ENCODE measurements at regions not wholly inside any gene's neighbourhood (a gene's known extent, or its start where the extent isn't known, plus 50 kb on each side); places are given as distances from the start of the nearest gene placed in this dataset.

GRCh38 chr9:81289622-81290021 is 399.7 kb downstream of the TLE1 start:
- Mint-ChIP-seq H3K4me3 (no peak overlapping the region), H3K36me3 (no peaks in the 10 kb centered on the region), H3K27me3 (peaks cover 0 to 12% (median 2%) of the 10 kb centered on the region in 5 donors), H3K4me1 (no peaks in the 10 kb centered on the region), H3K9me3 (peaks cover 5 to 51% (median 12%) of the 10 kb centered on the region in 9 donors), H3K27ac (no peak overlapping the region)
- DNase-seq: no peak
- ATAC-seq: no peak
- POLR2A ChIA-PET: no interaction called here

- POLR2A ChIA-PET: no interaction called here
- Mint-ChIP-seq H3K4me1 (no peaks in the 10 kb centered on the region), H3K27ac (no peak overlapping the region), H3K4me3 (no peak overlapping the region), H3K27me3 (no peaks in the 10 kb centered on the region), H3K36me3 (no peaks in the 10 kb centered on the region), H3K9me3 (peaks cover 0 to 30% (median 6%) of the 10 kb centered on the region in 9 donors)
- no peak for DNase-seq
- ATAC-seq: no peak
Measured at GRCh38 chr9:81268048-81268447, 421.3 kb downstream of the TLE1 start.

- POLR2A ChIA-PET: no interaction called here
- Mint-ChIP-seq H3K9me3 (peaks cover 0 to 30% (median 8%) of the 10 kb centered on the region in 9 donors), H3K4me3 (no peak overlapping the region), H3K36me3 (no peaks in the 10 kb centered on the region), H3K27me3 (no peaks in the 10 kb centered on the region), H3K27ac (no peak overlapping the region), H3K4me1 (no peaks in the 10 kb centered on the region)
- ATAC-seq (no peak), DNase-seq (no peak)
Measured at GRCh38 chr9:81266674-81267073, 422.7 kb downstream of the TLE1 start.

- Mint-ChIP-seq H3K4me1 (no peaks in the 10 kb centered on the region), H3K9me3 (peaks cover 0 to 36% (median 10%) of the 10 kb centered on the region in 9 donors), H3K36me3 (no peaks in the 10 kb centered on the region), H3K27ac (no peak overlapping the region), H3K27me3 (peaks cover 0 to 4% (median 0%) of the 10 kb centered on the region in 5 donors), H3K4me3 (no peak overlapping the region)
- ATAC-seq (no peak), DNase-seq (no peak)
- POLR2A ChIA-PET: no interaction called here
Measured at GRCh38 chr9:81266086-81266485, 423.3 kb downstream of the TLE1 start.

- no peaks in the 10 kb centered on the region for H3K36me3 Mint-ChIP-seq
- H3K4me3 Mint-ChIP-seq: no peak overlapping the region
- peaks cover 0 to 30% (median 11%) of the 10 kb centered on the region in 9 donors for H3K9me3 Mint-ChIP-seq
- ATAC-seq: no peak
- no peak for DNase-seq
- no peaks in the 10 kb centered on the region for H3K4me1 Mint-ChIP-seq
- H3K27me3 Mint-ChIP-seq: peaks cover 0 to 7% (median 0%) of the 10 kb centered on the region in 5 donors
- no peak overlapping the region for H3K27ac Mint-ChIP-seq
- POLR2A ChIA-PET: no interaction called here
Measured at GRCh38 chr9:81264516-81264915, 424.8 kb downstream of the TLE1 start.

- H3K4me3 Mint-ChIP-seq: no peak overlapping the region
- peaks cover 0 to 24% (median 9%) of the 10 kb centered on the region in 9 donors for H3K9me3 Mint-ChIP-seq
- ATAC-seq (no peak), DNase-seq (no peak)
- POLR2A ChIA-PET: no interaction called here
- H3K27ac Mint-ChIP-seq: no peak overlapping the region
- no peaks in the 10 kb centered on the region for H3K36me3 Mint-ChIP-seq
- H3K27me3 Mint-ChIP-seq: peaks cover 0 to 7% (median 0%) of the 10 kb centered on the region in 5 donors
- H3K4me1 Mint-ChIP-seq: no peaks in the 10 kb centered on the region
Measured at GRCh38 chr9:81259896-81260295, 429.5 kb downstream of the TLE1 start.

GRCh38 chr9:81256368-81256767 is 433.0 kb downstream of the TLE1 start:
- POLR2A ChIA-PET: no interaction called here
- ATAC-seq: no peak

GRCh38 chr9:81250606-81251005 is 438.7 kb downstream of the TLE1 start:
- no peaks in the 10 kb centered on the region for H3K4me1 Mint-ChIP-seq
- POLR2A ChIA-PET: no interaction called here
- ATAC-seq: no peak
- H3K36me3 Mint-ChIP-seq: no peaks in the 10 kb centered on the region
- H3K4me3 Mint-ChIP-seq: no peak overlapping the region
- no peak overlapping the region for H3K27ac Mint-ChIP-seq
- DNase-seq: no peak
- H3K27me3 Mint-ChIP-seq: no peaks in the 10 kb centered on the region
- H3K9me3 Mint-ChIP-seq: peaks cover 0 to 3% (median 0%) of the 10 kb centered on the region in 9 donors

More at GRCh38 chr9:81256368-81256767, 433.0 kb downstream of the TLE1 start:
- Mint-ChIP-seq H3K9me3 (peaks cover 0 to 14% (median 7%) of the 10 kb centered on the region in 9 donors), H3K4me3 (no peak overlapping the region), H3K4me1 (no peaks in the 10 kb centered on the region), H3K36me3 (no peaks in the 10 kb centered on the region), H3K27me3 (peaks cover 0 to 6% (median 0%) of the 10 kb centered on the region in 5 donors), H3K27ac (no peak overlapping the region)
- DNase-seq: no peak

GRCh38 chr9:81250041-81250440 is 439.3 kb downstream of the TLE1 start:
- no peaks in the 10 kb centered on the region for H3K27me3 Mint-ChIP-seq
- POLR2A ChIA-PET: no interaction called here
- peaks cover 0 to 3% (median 0%) of the 10 kb centered on the region in 9 donors for H3K9me3 Mint-ChIP-seq
- no peak for ATAC-seq
- no peaks in the 10 kb centered on the region for H3K4me1 Mint-ChIP-seq
- H3K4me3 Mint-ChIP-seq: no peak overlapping the region
- no peak overlapping the region for H3K27ac Mint-ChIP-seq
- H3K36me3 Mint-ChIP-seq: no peaks in the 10 kb centered on the region
- no peak for DNase-seq

GRCh38 chr9:81245254-81245956 is 443.9 kb downstream of the TLE1 start:
- H3K27me3 Mint-ChIP-seq: no peaks in the 10 kb centered on the region
- DNase-seq: no peak
- ATAC-seq: no peak
- peaks cover 0 to 3% (median 0%) of the 10 kb centered on the region in 9 donors for H3K9me3 Mint-ChIP-seq
- POLR2A ChIA-PET: no interaction called here
- H3K36me3 Mint-ChIP-seq: no peaks in the 10 kb centered on the region
- no peaks in the 10 kb centered on the region for H3K4me1 Mint-ChIP-seq
- no peak overlapping the region for H3K27ac Mint-ChIP-seq
- no peak overlapping the region for H3K4me3 Mint-ChIP-seq

GRCh38 chr9:81244631-81245030 is 444.7 kb downstream of the TLE1 start:
- Mint-ChIP-seq H3K9me3 (peaks cover 0 to 3% (median 0%) of the 10 kb centered on the region in 9 donors), H3K4me3 (no peak overlapping the region), H3K27me3 (no peaks in the 10 kb centered on the region), H3K27ac (no peak overlapping the region), H3K4me1 (no peaks in the 10 kb centered on the region), H3K36me3 (no peaks in the 10 kb centered on the region)
- POLR2A ChIA-PET: no interaction called here
- ATAC-seq: no peak
- DNase-seq: no peak

GRCh38 chr9:81242866-81243265 is 446.5 kb downstream of the TLE1 start:
- Mint-ChIP-seq H3K27me3 (no peaks in the 10 kb centered on the region), H3K9me3 (peaks cover 0 to 10% (median 0%) of the 10 kb centered on the region in 9 donors), H3K4me1 (no peaks in the 10 kb centered on the region), H3K36me3 (no peaks in the 10 kb centered on the region), H3K4me3 (no peak overlapping the region), H3K27ac (no peak overlapping the region)
- no peak for ATAC-seq
- POLR2A ChIA-PET: no interaction called here
- DNase-seq: no peak

GRCh38 chr9:81239388-81239787 is 450.0 kb downstream of the TLE1 start:
- no peak for ATAC-seq
- H3K27ac Mint-ChIP-seq: no peak overlapping the region
- H3K36me3 Mint-ChIP-seq: no peaks in the 10 kb centered on the region
- H3K4me1 Mint-ChIP-seq: peaks cover 0 to 1% (median 0%) of the 10 kb centered on the region in 4 donors
- no peaks in the 10 kb centered on the region for H3K27me3 Mint-ChIP-seq
- H3K4me3 Mint-ChIP-seq: no peak overlapping the region
- DNase-seq: no peak
- H3K9me3 Mint-ChIP-seq: peaks cover 0 to 10% (median 0%) of the 10 kb centered on the region in 9 donors
- POLR2A ChIA-PET: no interaction called here

Measured in naive thymus-derived CD8-positive, alpha-beta T cell (primary cell).